ENCODE measurements at regions not wholly inside any gene's neighbourhood (a gene's known extent, or its start where the extent isn't known, plus 50 kb on each side); places are given as distances from the start of the nearest gene placed in this dataset.

- TF ChIP-seq MYC (IDR thresholded peaks at IDR 0.05; ENCODE audit: low read depth, low read length) = no peak
- TF ChIP-seq, protein P1, sequence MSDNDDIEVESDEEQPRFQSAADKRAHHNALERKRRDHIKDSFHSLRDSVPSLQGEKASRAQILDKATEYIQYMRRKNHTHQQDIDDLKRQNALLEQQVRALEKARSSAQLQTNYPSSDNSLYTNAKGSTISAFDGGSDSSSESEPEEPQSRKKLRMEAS (IDR thresholded peaks at IDR 0.05; ENCODE audit: low read depth, low read length) = no peak
- no peak for TF ChIP-seq CTCF (IDR thresholded peaks at IDR 0.05; ENCODE audit: low read depth, low read length)
- no peak for TF ChIP-seq POLR2A (IDR thresholded peaks at IDR 0.05; ENCODE audit: extremely low read depth, insufficient read length)
- DNase-seq (ENCODE audit: low read depth) = no peak
- no peak overlapping the region for H3K4me3 ChIP-seq (ENCODE audit: low read depth, low read length)
These were observed 270.8 kb downstream of the OPA1 start for GRCh38 chr3:193863657-193864357.

DNA sequence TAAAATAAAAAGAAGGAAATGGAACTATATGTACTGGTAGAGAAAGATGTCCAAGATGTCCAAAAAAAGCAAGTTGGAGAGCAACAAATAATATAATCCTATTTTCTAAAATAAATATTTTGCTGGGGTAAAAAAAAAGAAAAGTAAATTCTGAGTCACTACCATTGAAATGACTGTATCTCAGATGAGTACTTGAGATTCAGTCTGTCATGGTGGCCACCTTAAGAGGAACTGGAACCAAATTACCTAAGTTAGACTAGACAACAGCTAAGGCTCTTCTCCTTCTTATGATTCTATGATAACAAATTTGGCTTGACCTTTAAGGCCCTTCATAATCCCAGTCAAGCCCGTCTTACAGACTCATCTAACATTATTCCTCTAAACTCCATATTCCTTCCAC is 270.6 kb upstream of the HES1 start:
- no peak for DNase-seq (ENCODE audit: low read depth)
- TF ChIP-seq POLR2A (IDR thresholded peaks at IDR 0.05; ENCODE audit: extremely low read depth, insufficient read length) = no peak
- TF ChIP-seq CTCF (IDR thresholded peaks at IDR 0.05; ENCODE audit: low read depth, low read length) = no peak
- TF ChIP-seq MYC (IDR thresholded peaks at IDR 0.05; ENCODE audit: low read depth, low read length) = no peak
- H3K4me3 ChIP-seq (ENCODE audit: low read depth, low read length) = no peak overlapping the region

DNA sequence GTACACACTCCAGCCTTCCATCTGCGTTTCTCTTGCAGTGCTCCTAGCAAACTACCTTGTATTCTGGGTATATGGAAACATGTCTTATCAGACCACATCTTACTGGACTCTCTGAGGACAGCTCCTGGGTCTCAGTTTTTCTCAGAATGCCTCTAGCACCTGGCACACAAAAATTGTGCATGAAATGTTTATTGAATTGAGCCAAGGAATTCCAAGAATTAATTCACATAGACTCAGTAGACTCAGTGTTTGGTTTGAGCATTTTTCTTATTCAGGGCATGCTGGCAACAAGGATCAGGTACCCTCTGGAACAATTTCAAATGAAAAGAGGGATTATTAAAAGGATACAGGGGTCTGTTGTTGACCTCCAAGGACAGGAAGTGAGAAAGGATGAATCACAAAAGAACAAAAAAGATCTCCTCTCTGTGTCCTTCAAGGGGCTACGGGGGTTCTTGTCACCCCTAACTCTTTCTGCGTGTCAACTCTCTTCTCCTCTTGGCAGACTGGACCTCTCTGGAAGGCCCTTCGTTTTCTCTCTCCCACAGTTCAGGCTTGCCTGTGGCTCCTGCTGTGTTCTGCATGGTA is 270.0 kb upstream of the HES1 start:
- no peak for DNase-seq (ENCODE audit: low read depth)
- H3K4me3 ChIP-seq (ENCODE audit: low read depth, low read length) = no peak overlapping the region
- TF ChIP-seq MYC (IDR thresholded peaks at IDR 0.05; ENCODE audit: low read depth, low read length) (no peak), POLR2A (IDR thresholded peaks at IDR 0.05; ENCODE audit: extremely low read depth, insufficient read length) (no peak), CTCF (IDR thresholded peaks at IDR 0.05; ENCODE audit: low read depth, low read length) (no peak)
- TF ChIP-seq, protein P1 (IDR thresholded peaks at IDR 0.05; ENCODE audit: low read depth, low read length) = no peak

DNA sequence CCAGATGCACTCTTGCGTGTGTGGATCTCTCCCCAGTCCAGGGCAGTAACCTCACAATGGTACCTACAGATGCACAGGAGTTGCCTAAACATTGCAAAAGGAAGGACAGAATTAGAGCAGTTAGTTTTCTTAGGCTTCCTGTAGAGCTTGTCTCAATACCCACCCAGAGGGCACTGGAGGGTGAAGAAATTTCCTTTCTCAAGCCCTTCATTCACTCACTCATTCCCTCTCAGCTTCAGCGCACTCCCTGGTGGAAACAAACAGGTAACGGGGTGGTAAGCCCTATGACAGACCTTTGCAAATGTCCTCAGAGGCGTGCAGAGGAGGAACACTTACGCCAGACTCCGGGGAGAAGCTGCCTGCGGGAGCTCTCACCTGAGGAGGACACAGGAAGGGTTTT is 267.4 kb upstream of the HES1 start:
- peak; percentile 47 for DNase-seq (ENCODE audit: low read depth)
- TF ChIP-seq CTCF (IDR thresholded peaks at IDR 0.05; ENCODE audit: low read depth, low read length) (no peak), MYC (IDR thresholded peaks at IDR 0.05; ENCODE audit: low read depth, low read length) (no peak), POLR2A (IDR thresholded peaks at IDR 0.05; ENCODE audit: extremely low read depth, insufficient read length) (no peak)
- TF ChIP-seq, protein P1 (IDR thresholded peaks at IDR 0.05; ENCODE audit: low read depth, low read length) = no peak
- no peak overlapping the region for H3K4me3 ChIP-seq (ENCODE audit: low read depth, low read length)

DNA sequence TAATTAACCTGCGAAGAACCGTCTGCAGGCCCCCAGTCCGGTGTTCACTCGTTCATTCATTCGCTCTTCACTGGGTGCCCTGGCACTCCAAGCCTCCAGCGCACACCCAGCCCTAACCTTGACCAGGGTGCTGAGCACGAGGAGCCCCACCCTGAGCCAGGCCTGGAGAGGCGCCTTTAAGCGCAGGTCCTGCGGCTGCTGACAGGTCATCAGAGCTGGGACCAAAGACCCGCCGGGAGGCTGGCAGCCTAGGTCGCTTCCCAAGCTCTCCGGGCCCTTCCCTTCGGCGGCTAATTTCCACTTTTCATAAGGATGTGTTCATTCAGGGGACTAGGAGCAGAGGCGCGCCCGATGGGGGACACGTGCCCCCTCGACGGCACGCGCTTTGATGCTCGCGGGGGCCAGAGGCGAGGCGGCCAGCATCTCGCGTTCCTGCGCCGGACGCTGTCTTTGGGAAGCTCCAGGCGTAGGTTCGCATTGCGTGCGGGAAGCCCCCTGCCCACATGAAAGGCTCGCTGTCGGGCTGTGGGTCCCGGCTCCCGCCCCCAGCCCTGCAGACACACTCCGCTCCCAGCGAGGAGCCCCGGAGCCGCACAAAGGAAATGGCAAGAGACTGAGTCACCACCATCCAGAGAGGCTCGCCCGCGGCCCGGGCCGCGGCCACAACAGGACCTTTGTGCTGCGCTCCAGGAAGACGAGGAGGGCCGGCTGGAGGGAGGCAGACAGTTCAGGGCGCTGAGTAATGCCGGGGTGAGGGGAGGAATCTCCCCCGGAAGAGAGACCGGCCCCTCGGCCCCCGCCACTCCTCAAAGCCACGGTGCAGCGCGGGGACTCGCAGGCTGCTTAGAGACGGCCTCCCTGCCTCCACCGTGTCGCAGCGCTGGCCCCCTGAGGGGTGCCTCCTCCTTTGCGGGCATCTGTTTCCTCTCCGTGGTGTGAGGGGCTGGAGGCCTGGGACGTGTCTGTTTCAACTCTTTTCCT is 266.4 kb upstream of the HES1 start:
- TF ChIP-seq POLR2A (IDR thresholded peaks at IDR 0.05; ENCODE audit: extremely low read depth, insufficient read length) (no peak), CTCF (IDR thresholded peaks at IDR 0.05; ENCODE audit: low read depth, low read length) (no peak), MYC (IDR thresholded peaks at IDR 0.05; ENCODE audit: low read depth, low read length) (no peak)
- TF ChIP-seq, protein P1 (IDR thresholded peaks at IDR 0.05; ENCODE audit: low read depth, low read length) = no peak
- DNase-seq (ENCODE audit: low read depth) = peak; percentile 92
- H3K4me3 ChIP-seq (ENCODE audit: low read depth, low read length) = no peak overlapping the region
